ENCODE measurements at regions not wholly inside any gene's neighbourhood (a gene's known extent, or its start where the extent isn't known, plus 50 kb on each side); places are given as distances from the start of the nearest gene placed in this dataset.

DNA sequence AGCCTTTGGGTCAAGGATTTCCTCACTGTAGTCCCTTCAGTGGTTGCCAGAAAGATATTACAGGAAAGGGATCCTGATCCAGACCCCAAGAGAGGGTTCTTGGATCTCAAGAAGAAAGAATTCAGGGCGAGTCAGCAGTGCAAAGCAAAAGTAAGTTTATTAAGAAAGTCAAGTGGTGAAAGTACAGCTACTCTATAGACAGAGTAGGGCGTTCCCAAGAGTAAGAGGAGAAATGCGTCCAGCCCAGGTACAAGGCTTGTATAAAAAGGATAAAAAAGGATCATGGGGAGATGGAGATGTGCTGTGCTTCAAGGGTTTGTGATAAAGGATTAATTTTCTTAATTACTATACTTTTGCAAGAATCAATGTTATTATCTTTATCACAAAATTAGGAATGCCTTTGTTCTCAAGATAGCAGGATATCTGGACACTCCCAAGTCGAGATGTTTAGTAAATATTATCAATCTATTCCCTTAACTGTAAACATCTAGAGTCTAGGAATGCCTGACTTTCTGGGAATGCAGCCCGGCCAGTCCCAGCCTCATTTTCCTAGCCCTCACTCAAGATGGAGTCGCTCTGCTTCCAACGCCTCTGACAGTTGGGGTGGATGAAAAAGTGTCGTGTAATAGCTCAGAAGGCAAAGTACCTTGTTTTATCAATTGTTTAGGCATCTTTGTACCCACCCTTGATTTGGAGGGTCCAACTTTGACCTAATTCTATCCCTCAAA is 360.7 kb downstream of the GPM6A start:
- TF ChIP-seq POLR2A (IDR thresholded peaks at IDR 0.05) (no peak), POLR2AphosphoS5 (IDR thresholded peaks at IDR 0.05) (no peak)
- TF ChIP-seq, protein P1, sequence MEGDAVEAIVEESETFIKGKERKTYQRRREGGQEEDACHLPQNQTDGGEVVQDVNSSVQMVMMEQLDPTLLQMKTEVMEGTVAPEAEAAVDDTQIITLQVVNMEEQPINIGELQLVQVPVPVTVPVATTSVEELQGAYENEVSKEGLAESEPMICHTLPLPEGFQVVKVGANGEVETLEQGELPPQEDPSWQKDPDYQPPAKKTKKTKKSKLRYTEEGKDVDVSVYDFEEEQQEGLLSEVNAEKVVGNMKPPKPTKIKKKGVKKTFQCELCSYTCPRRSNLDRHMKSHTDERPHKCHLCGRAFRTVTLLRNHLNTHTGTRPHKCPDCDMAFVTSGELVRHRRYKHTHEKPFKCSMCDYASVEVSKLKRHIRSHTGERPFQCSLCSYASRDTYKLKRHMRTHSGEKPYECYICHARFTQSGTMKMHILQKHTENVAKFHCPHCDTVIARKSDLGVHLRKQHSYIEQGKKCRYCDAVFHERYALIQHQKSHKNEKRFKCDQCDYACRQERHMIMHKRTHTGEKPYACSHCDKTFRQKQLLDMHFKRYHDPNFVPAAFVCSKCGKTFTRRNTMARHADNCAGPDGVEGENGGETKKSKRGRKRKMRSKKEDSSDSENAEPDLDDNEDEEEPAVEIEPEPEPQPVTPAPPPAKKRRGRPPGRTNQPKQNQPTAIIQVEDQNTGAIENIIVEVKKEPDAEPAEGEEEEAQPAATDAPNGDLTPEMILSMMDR (IDR thresholded peaks at IDR 0.05): no peak
